NCI-H1436 (cell line): ENCODE measurements at regions not wholly inside any gene's neighbourhood (a gene's known extent, or its start where the extent isn't known, plus 50 kb on each side); places are given as distances from the start of the nearest gene placed in this dataset.
"Not testable (repeated sequence)": the region's sequence is repeated elsewhere in the genome, so short reads cannot be mapped to it uniquely, and the experiment has no call there.

ENCODE experiments used
- DNase-seq: peaks from one replicate; lab custom pipeline; 2025; lab: John Stamatoyannopoulos, UW

- no peak for DNase-seq
Measured at GRCh38 chr5:86546044-86546443, 71.7 kb upstream of the COX7C start.

GRCh38 chr5:86546582-86546981 lies 71.2 kb upstream of the COX7C start:
- no peak for DNase-seq

- DNase-seq = no peak
Measured at GRCh38 chr5:86554638-86555037, 63.1 kb upstream of the COX7C start.

- no peak for DNase-seq
Measured at GRCh38 chr5:86557920-86558319, 59.8 kb upstream of the COX7C start.

- DNase-seq = no peak
Measured at GRCh38 chr5:86565197-86565789, 52.4 kb upstream of the COX7C start.

- not testable (repeated sequence) for DNase-seq
Measured at GRCh38 chr5:86566030-86566429, 51.7 kb upstream of the COX7C start.
